ENCODE measurements at regions not wholly inside any gene's neighbourhood (a gene's known extent, or its start where the extent isn't known, plus 50 kb on each side); places are given as distances from the start of the nearest gene placed in this dataset.
"Not testable (repeated sequence)": the region's sequence is repeated elsewhere in the genome, so short reads cannot be mapped to it uniquely, and the experiment has no call there.

GRCh38 chr10:45118929-45119328 lies 118.2 kb downstream of the ZNF22 start:
- DNase-seq, result no peak

GRCh38 chr10:45122180-45122860 lies 121.6 kb downstream of the ZNF22 start:
- not testable (repeated sequence) for DNase-seq

GRCh38 chr10:45135443-45136198 lies 134.9 kb downstream of the ZNF22 start:
- peak; percentile 44 for DNase-seq

- no peak for DNase-seq
Measured at GRCh38 chr10:45136256-45136655, 135.5 kb downstream of the ZNF22 start.

- no peak for DNase-seq
Measured at GRCh38 chr10:45144326-45145070, 143.8 kb downstream of the ZNF22 start.

GRCh38 chr10:45145143-45145542 lies 144.4 kb downstream of the ZNF22 start:
- DNase-seq, result not testable (repeated sequence)

- DNase-seq, result no peak
Measured at GRCh38 chr10:45147000-45147399, 146.3 kb downstream of the ZNF22 start.

- no peak for DNase-seq
Measured at GRCh38 chr10:45150997-45151396, 150.3 kb downstream of the ZNF22 start.

- DNase-seq, result no peak
Measured at GRCh38 chr10:45151467-45152214, 150.9 kb downstream of the ZNF22 start.

GRCh38 chr10:45152726-45153125 lies 152.0 kb downstream of the ZNF22 start:
- DNase-seq, result no peak

GRCh38 chr10:45154502-45154901 lies 153.8 kb downstream of the ZNF22 start:
- no peak for DNase-seq

- no peak for DNase-seq
Measured at GRCh38 chr10:45155784-45156183, 155.1 kb downstream of the ZNF22 start.

- DNase-seq, result no peak
Measured at GRCh38 chr10:45160271-45160670, 155.1 kb downstream of the OR13A1 start.

GRCh38 chr10:45163315-45163975 lies 152.0 kb downstream of the OR13A1 start:
- DNase-seq, result no peak

GRCh38 chr10:45175520-45176118 lies 139.8 kb downstream of the OR13A1 start:
- not testable (repeated sequence) for DNase-seq

GRCh38 chr10:45179691-45180090 lies 135.7 kb downstream of the OR13A1 start:
- DNase-seq, result no peak

GRCh38 chr10:45180507-45180906 lies 134.9 kb downstream of the OR13A1 start:
- no peak for DNase-seq

- no peak for DNase-seq
Measured at GRCh38 chr10:45180946-45181875, 134.2 kb downstream of the OR13A1 start.

- DNase-seq, result no peak
Measured at GRCh38 chr10:45183174-45183573, 132.2 kb downstream of the OR13A1 start.

GRCh38 chr10:45197816-45198485 lies 117.5 kb downstream of the OR13A1 start:
- peak; percentile 79 for DNase-seq
